ENCODE measurements at regions not wholly inside any gene's neighbourhood (a gene's known extent, or its start where the extent isn't known, plus 50 kb on each side); places are given as distances from the start of the nearest gene placed in this dataset.
"Not testable (repeated sequence)": the region's sequence is repeated elsewhere in the genome, so short reads cannot be mapped to it uniquely, and the experiment has no call there.

GRCh38 chrX:140337263-140337662 lies 167.6 kb downstream of the SOX3 start:
- no peak for DNase-seq

GRCh38 chrX:140318296-140318695 lies 186.6 kb downstream of the SOX3 start:
- DNase-seq = no peak

DNA sequence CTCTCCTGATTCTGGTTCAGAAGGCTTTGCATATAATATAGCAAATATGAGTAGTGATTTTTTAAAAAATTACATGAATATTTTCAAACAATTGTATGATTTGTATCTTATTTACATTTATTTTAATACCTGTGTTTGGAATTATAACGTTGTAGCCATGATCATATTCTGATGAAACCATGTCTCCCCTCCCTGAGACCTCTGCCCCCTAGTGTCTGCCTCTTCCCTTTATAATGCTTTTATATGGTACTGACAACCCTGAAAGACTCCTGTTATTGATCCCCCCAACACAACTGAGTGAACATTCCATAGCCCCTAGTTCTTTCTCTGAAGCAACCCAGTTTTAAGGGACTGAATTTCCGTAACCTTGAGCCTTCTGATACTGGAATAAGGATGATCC lies 187.4 kb downstream of the SOX3 start:
- no peak for DNase-seq

GRCh38 chrX:140298960-140299825 lies 205.7 kb downstream of the SOX3 start:
- DNase-seq = no peak

GRCh38 chrX:140297273-140297672 lies 207.6 kb downstream of the SOX3 start:
- no peak for DNase-seq

DNA sequence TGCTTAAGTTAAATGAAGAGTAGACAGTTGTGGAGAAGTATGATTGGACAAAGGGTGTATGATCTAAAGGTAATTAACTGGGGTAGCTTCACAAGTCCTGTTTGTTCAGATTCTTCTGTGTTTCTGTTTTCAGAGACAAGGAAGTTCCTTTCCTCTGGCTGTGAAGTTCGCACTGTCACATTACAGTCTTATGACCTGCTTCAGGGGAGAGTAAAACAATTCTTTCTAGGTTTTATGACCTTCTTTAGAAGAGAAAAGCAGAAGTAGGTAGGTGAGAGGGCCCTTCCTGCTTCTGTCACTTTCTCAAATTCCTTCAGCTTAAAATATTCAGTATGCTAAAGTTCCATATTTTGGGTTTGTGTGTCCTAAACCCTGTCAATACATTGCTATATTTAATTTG lies 211.9 kb downstream of the SOX3 start:
- DNase-seq = no peak

- DNase-seq = no peak
Measured at GRCh38 chrX:140292188-140292587, 212.7 kb downstream of the SOX3 start.

DNA sequence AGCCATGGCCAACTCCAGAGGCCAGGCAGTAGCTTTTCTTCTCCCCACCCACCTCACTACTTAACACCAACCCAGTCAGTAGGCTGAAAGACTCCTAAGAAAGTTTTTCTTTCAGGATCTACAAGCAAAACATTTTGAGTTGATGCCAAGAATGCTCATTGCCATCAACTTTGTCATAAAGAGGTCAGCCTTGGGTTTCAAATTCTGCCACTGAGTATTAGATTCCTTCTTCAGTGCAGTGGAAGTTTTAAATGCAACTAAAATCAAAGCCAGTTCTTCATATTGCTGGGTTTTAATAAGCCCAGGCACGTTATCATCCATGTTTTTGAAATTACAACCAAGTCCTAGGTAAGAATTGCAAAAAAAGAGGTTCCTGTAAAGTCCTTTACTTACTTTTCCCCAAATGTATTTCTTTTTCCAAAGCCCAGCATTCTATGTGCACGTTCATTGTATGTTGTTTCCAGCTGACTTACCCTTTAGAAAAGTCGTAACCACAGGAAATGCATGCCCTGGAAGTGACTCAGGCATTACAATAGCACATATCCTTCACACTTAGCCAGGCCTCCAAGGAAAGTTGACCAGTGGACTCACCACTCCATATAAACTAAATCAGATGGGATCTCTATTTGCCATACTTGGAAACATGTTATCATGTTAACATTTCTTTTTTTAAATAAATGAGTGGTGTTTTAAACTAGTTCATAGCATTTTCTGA lies 229.9 kb downstream of the SOX3 start:
- no peak for DNase-seq

DNA sequence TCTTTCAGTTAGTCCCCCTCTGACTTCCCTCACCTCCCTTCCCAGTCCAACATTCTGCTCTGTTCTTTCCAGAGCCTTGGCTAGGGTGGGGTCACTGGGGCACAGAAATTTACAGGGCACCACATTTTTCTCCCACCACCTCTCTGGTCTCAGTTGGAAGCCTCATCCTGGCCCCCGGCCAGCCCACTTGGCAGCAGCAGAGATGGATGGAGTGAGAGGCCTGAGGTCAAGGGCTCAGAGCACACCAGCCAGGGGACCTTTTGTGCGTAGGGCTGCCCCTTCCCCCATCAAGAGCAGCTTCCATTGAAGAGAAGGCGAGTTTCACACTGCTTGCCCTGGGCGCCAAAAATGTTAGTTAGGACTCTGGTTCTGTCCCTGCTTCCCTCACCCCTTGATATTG lies 230.9 kb downstream of the SOX3 start:
- DNase-seq = no peak

DNA sequence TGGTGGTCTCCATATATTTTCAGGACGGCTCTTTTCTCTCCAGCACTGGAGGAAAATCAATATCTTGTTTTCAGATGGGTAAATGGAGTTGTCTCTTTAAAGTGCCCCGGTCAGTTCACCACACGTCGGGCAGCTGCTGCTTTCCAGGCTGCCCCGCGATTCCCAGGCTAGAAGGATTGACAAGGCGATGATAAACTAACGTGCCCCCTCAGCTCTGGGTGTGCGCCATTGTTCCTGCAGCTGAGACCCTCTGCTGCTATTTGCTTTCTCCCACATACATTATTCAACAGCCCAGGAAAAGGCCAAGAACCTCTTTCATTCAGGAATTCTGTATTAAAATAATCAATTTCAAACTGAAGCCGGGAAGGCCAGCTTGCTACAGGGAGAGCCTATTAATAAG lies 254.5 kb downstream of the SOX3 start:
- DNase-seq = no peak

DNA sequence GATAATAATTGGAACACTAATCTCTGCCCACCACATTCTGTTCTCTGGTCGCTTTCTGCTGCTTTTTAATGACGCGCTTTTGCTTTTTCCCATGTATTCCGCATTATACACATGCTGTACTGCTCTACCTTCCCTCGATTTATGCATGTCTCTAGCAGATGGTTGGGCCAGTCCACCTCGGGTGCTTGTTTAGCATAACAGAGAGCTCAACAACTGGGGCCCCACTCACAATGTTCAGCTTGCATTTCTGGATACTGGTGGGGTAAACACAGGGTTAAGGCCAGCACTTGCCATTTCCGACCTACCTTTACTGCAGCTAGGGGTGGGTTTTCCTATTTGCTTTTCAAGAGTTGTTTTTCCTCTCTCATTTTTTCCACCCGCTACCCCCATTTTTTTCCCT lies 255.8 kb downstream of the SOX3 start:
- DNase-seq = no peak

DNA sequence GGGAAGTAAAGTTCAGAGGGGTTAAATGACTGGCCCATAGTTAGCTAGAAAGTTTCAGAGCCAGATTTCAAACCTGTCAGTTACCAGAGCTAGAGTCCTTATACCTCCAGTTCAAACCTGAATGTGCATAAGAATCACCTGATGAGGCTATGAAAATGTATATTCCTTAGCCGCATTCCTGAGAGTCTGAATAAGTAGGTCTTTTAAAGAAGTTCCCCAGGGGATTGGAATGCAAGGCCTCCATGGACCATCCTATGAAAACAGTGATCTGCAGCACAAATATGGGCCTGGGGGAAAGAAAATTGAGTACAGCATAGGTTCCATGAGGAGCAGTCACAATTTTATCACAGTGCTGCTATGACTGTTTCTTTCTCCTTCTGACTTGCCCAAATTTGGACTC lies 263.9 kb upstream of the CXorf66 start:
- no peak for DNase-seq

- DNase-seq = not testable (repeated sequence)
Measured at GRCh38 chrX:140226037-140226436, 260.7 kb upstream of the CXorf66 start.

DNA sequence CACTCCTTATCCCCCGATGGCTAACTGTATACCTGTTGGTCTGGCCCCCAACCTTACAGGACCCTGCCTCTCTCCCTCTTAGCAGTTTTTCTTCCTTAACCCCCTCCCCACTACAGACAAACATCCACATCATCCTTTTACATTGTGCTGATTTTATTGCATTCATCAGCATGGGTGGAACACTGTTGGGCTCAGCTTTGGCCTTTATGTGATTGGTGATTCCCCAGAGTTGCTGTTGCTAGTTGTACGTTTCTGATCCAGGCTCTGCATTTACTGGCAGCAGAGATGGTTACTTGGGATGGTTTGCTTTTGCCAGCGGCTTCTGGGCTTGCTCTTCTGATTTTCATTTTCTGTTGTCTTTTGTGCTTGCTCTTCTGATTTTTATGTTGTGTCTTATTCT lies 250.6 kb upstream of the CXorf66 start:
- not testable (repeated sequence) for DNase-seq

DNA sequence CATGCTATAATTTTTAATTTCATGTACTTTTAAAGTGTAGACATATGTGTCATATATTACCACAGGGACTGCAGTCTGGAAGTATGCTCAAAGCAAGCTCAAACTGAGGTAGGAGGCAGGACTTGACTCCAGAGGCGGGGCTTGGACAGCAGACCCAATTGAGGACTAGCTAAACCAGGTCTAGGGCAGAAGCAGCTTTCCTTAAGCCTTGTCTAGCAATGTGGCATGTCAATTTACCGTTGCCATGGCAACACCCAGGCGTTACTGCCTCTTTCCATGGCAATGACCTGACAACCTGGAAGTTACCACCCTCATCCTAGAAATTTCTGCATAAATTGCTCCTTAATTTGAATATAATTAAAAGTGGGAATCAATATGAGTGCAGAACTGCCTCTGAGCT lies 249.2 kb upstream of the CXorf66 start:
- not testable (repeated sequence) for DNase-seq

GRCh38 chrX:140206657-140207056 lies 241.3 kb upstream of the CXorf66 start:
- no peak for DNase-seq

DNA sequence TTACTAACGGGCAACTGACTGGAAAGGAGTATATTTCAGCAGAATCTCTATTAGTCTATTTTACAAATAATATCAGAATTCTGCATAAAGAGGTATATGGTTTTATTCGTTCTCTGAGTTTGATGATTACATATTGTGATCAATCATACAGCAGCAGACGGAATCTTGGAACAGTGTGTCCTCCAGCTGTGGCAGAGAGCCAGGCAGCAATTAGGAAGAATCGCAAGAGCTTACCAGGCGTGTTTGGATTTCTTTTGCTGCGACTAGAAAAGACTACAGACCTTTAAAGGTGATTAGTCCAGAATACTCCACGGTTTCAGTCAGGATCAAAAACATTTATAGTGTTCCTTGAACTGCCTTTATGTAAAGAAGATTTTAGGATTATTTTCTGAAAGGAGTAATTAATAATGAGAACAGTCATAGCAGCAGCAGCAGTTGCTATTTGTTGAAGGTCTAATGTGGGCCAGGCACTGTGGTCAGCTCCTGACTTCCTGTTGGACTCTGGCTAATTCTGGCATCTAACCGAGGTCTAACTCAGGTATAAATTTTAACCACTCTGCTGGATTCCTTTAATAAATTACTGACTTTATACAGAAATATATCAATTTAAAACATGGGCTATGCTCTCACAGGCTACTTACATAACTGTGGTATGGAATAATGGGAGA lies 225.3 kb upstream of the CXorf66 start:
- no peak for DNase-seq

GRCh38 chrX:140180585-140180984 lies 215.3 kb upstream of the CXorf66 start:
- no peak for DNase-seq

- no peak for DNase-seq
Measured at GRCh38 chrX:140177821-140178220, 212.5 kb upstream of the CXorf66 start.

GRCh38 chrX:140172401-140172800 lies 207.1 kb upstream of the CXorf66 start:
- DNase-seq = no peak

GRCh38 chrX:140167551-140167950 lies 202.2 kb upstream of the CXorf66 start:
- DNase-seq = no peak

GRCh38 chrX:140165849-140166248 lies 200.5 kb upstream of the CXorf66 start:
- DNase-seq = no peak

DNA sequence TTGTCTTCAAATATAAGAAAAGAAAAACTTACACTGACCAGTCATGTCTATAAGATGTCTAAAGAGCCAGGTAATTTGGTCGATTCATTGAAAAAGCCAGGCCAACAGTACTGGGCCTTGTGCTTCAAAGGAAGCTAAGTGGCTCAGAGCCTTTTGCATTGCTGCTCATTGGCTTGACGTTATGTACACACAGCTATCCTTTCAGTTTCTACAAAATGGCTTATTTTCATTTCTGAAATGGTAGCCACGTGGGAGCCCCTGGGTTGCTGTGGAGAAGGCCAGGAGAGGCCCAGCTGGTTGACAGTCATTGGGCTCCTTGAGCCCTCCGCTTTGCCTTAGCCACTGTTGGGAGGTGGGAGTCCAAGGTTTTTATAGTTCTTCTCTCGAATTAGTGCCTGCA lies 199.1 kb upstream of the CXorf66 start:
- no peak for DNase-seq

All from right kidney (tissue), 1 donor.